GM21528 (cell line): ENCODE measurements at regions not wholly inside any gene's neighbourhood (a gene's known extent, or its start where the extent isn't known, plus 50 kb on each side); places are given as distances from the start of the nearest gene placed in this dataset.
"Not testable (repeated sequence)": the region's sequence is repeated elsewhere in the genome, so short reads cannot be mapped to it uniquely, and the experiment has no call there.

Source experiments
- ATAC-seq: cut with Tn5 transposase; IDR thresholded peaks from one replicate; pipeline ENCODE4 v1.9.1; 2021; ENCODE audit warnings: mild to moderate bottlenecking, moderate library complexity; ENCODE audit not compliant: unreplicated experiment, low FRiP score

DNA sequence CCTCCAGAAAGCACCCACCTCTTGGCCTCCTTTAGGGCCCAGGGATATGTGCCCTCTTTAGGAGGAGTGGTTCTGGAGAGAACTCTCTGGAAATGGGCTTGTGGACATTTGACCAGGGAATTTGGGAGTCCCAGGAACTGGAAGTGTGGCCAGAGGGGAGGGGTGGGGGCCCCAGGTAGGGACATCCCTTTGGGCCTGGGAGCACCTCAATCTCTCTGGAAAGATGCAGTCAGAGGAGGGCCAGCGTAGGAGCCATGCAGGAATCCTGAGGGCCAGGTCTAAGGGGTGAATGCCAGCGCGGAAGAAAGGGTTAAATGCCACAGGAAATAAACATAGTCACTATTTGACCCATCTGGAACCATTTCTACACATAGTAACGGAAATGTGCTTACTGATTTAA, 50.3 kb upstream of the ITGA11 start:
- no peak for ATAC-seq

DNA sequence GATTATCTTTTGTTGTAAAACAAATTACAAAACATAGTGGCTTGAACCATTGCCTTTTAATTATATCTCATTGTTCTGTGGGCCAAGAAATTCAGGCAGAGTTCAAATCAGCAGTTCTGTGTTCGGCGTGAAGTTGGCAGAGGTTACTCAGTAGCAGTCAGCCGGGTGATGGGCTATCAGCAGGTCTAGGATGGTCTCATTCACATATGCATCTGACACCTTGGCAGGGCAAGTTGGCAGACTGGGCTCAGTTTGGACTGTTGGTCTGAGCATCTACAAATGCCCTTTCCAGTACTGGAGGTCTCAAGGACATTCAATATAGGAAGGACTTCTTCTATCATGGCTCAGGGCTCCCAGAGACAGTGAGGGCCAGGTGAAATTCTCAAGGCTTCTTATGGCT, 51.2 kb upstream of the ITGA11 start:
- ATAC-seq = no peak

DNA sequence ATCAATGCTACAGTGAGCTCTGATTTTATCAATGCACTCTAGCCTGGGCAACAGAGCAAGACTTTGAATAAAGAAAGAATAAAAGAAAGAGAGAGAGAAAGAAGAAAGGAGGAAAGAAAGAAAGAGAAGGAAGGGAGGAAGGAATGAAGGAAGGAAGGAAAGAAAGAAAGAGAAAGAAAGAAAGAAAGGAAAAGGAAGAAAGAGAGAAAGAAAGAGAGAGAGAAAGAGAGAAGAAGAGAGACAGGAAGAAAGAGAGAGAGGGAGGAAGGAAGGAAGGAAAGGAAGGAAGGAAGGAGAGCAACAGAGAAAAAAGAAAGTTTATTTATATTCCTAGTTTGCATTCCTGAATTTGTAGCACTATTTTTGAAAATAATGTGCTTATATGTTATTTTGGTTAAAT, 52.3 kb upstream of the ITGA11 start:
- no peak for ATAC-seq

DNA sequence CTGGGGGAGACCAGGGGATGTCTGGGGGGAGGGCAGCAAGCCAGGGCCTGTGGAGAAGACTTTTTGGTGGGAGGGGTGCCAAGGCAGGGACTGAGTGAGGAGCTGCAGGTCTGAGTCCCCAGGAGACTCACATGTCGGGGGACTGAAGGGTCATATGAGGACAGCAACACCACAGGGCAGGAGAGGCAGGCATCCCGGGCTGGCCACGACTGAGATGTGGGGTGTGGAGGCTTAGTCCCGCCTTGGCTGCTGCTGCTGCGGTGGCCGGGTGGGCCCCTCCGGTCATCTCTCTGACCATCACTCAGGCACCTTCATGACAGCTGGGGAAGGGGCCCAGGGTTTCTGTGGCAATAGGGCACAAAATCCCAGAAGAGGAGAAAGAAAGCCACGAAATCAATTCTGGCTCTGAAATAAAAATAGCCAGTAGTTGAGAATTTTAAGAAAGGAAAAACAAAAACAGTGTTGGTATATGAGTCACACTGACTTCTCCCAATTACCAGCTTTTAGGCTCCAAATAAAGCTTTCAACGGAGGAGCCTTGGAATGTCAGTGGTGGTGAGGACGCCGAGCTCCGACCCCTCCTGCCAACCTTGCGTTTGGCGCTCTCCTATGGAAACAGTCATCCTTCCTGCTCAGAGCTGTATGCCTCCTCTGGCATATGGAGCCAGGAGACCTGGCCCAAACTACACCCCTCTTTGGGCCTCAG, 52.9 kb upstream of the ITGA11 start:
- ATAC-seq = no peak

DNA sequence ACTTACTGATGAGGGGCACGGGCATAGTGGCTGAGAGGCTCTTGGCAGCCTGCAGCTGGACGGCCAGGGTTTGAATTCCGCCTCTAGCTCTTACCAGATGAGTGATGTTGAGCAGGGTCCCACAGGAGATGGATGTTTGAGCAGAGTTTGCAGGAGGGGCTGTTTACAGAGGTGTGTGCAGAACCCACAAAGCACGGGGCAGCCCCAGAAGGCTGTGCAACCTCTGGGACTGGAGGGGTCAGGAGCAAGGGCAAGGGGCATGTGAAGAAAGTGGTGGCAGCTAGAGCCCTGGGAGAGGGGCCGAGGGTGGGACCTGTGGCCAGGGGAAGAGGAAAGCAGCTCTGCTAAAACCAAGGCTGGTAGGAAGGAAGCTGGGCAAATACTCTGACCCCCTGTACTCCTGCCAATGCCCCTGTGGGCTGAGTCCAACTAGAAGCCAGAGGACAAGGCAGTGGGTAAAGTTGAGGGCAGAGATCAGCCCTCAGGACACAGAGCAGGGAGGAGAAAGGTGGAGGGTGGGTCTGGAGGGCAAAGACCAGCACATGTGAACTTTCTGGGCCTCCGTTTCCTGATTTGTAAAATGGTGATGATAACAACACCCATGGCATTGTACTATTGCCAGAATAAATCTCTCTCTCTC, 53.9 kb upstream of the ITGA11 start:
- no peak for ATAC-seq

DNA sequence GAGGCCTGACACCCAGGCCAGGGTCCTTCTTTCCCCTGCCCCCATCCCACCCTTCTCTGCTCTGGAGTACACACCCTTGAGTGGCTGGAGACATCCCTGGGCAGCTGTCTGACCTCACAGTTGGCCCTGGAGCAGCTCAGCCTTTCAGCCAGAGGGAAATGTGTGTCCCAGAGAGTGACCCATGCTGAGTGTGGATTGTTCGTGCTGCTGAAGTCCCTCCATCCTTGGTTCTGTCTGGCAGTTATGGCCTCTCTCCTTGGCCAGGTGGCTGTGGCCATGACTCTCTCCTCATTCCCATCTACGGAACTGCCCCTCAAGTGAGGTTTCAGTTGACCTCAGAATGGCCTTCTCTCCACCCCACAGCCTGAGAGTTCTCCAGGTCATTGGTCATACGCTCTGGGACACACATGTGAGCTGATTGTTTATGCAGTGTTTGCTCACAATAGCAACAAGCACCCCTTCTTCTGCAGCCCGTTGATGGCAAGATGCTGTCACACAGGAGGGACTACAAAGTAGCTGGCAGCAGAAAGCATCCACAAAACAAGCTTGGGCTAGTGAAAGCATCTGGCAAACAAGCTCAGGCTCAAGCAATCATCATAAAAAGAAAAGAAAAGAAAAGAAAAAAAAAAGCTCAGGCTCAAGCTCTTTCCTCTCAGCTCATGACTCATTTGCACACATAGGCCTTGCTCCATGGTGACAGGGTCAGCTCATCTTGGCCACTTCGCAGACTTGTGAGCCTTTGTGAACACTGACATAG, 55.3 kb upstream of the ITGA11 start:
- no peak for ATAC-seq

DNA sequence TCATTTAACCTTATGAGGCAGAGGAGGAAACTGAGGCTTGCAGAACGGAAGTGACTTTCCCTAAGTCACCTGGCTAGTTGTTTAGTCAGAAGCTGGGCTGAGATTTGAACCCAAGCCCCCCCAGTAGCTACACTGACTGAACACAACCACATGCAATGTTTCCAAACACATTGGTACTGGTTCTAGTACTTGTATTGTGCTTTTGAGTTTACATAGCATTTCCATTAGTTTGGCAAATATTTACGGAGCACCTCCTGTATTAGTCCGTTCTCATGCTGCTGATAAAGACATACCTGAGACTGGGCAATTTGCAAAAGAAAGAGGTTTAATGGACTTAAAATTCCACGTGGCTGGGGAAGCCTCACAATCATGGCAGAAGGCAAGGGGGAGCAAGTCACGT, 56.3 kb upstream of the ITGA11 start:
- ATAC-seq = no peak

DNA sequence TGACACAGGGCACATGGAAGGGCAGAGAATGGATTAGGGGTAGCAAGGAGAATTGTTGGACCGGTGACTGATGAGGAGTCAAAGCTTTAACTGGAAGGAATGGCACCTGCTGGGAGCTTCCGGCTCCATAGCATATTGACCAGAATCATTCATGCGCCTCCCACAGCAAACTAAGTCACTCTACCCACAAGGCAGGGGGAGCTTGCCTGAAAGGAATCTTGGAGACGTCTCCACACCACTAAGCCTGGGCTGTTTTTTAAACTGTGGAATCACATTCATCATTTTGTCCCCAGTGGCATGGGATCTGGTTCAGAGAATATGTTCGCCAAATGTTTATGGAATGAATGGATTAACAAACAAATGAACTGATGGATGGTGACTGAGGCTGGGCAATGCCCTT, 57.0 kb upstream of the ITGA11 start:
- ATAC-seq = no peak

DNA sequence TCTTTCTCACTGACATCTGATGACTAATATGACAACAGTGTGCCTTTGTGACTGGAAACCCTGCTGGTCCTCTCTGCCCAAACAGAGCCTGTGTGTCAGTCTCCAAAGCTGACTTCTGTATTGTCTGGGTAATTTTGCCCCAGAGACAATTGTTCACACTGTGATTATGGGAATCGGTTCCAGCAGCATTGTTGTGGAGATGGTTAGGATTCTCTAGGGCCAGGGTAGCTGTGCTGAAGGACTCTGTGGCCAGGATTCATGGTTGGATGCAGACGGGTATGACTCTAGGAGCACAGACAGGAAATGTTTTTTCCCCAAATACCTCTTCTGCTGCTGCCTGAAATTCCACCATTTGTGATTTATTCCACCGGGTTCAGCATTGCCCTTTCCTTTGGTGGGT, 57.5 kb upstream of the ITGA11 start:
- ATAC-seq = no peak

DNA sequence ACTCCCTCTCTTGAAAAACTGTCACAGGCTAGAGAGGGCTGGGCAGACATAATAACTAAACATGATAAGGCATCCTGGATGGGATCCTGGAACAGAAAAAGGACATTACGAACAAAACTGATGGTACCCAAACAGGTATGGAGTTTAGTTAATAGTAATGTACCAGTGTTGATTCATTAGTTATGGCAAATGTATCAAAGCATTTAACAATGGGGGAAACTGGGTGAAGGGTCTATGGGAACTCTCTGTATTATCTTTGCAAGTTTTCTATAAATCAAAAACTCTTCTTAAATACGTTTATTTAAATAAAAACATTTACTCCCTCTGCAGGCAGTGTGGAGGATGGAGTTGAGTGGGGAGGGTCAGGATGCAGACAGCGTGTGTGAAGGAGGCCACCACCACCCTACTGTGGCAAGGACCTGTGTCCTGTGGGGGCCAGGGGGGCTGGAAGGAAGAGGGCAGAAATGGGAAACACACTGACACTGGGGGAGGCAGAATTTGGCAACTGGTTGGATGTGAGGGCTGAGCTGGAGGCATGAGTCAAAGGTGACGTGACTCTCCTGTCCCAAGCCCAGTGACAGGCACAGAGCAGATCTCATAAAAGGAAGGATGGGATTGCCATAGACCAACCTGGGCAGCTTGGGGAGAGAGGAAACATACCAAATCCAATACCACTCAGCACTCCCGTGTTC, 59.6 kb upstream of the ITGA11 start:
- ATAC-seq = no peak

DNA sequence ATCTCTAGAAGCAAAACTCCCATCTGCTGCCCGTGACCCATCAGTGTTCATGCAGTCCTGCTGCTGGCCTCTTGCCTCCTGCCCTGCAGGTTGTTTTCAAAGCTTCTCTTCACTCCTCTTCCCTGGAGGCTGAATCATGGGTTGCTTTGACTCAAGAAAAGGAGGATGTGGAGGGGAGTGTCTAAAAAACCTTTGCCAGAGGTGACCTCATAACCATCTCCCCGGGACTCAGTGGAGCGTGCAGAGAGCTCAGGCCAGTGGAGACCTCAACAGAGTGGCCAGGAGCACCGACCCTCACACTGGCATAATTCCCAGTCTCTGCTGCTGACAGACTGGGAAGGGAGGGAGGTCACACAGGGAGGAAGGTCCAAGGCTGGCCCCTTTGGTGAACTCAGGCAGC, 60.9 kb upstream of the ITGA11 start:
- ATAC-seq = no peak

DNA sequence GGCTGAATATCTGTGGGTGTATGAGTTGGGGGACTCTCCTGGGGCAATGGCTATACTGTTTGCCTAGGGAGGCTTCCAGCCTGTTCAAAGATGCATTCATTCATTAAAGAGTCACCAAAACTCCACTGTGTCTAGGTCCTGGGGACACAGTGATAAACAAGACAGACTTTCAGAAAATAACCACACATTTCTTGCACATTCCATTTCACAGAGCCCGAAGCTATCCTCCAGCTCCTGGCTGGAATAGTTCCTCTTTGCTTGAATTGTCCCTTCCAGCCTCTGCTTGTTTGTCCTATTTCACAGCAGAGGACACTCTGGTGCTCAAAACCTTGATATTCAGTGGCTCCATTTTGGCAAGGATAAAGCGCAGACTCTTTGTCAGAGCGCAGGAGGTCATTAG, 61.7 kb upstream of the ITGA11 start:
- ATAC-seq = no peak

DNA sequence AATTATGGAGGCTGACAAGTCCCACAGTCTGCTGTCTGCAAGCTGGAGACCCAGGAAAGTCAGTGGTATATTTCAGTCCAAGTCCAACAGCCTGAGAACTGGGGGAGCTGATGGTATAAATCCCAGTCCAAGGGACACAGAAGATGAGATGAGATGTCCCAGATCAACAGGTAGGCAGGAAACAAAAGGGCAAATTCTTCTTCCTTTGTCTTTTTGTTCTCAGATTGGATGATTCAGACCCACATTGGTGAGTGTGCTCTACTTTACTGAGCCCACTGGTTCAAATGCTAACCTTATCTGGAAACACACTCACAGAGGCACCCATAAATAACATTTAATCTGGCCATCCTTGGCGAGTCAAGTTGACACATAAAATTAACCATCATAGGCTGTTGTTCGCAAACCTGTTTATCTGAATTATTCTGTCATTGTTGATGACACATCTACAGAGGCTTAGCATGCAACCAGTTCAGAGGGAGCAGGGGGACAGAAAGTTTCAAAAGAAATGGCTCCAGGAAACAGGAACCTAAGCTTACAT, 62.7 kb upstream of the ITGA11 start:
- ATAC-seq = no peak

DNA sequence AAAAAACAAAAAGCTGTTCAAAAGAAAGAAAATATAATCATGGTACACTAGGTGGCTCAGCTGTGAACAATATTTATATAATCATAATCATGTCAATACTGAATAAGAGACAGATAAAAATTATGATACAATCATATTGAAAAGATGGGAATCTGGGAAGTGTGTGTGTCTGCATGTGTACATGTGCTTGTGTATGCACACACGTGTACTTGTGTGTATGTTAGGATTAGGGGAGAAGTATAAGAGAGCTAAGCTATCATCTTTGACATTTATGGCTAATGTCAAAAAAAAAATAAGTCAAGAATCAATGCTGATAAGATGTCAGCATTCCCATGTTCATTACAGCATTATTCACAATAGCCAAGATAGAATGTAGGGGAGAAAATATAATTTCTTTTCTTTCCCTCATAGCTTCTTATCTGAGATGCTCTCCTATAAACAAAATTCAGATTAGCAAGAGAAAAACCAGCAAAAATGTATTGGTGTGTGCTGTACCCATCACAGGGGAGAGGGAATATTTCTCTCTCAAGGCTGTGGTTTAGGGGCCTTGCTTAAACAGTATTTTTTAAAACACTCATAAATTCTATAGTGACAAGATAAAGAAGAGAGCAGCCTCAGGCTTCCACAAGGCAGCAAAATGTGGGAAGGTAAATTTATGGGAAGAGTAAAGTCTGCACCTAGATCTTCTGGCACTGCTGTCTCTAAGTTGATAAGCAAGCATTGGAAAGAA, 63.4 kb upstream of the ITGA11 start:
- ATAC-seq = no peak

DNA sequence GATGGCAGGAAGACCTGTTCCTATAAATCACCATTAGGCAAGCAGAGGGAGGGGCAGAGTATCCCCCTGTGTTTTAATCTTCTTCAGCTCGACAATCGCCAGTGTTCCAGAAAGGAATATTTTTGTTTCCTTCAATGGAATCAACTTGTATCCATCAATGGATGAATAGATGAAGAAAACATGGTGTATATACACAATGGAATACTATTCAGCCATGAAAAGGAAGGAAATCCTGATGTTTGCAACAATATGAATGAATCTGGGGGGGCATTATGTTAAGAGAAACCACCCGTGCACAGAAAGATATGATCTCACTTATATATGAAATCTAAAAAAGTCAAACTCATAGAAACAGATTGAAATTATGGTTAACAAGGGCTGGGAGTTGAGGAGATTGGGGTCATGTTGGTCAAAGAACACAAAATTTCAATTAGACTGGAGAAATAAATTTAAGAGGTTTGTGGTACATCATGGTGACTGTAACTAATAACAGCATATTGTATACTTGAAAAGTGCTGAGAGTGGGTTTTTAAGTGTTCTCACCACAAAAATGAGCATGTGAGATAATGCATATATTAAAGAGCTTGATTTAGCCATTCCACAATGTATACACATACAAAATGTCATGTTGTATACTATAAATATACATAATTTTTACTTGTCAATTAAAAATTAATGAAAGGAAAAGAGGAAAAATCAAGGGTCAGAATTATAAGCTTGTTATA, 64.2 kb upstream of the ITGA11 start:
- no peak for ATAC-seq

DNA sequence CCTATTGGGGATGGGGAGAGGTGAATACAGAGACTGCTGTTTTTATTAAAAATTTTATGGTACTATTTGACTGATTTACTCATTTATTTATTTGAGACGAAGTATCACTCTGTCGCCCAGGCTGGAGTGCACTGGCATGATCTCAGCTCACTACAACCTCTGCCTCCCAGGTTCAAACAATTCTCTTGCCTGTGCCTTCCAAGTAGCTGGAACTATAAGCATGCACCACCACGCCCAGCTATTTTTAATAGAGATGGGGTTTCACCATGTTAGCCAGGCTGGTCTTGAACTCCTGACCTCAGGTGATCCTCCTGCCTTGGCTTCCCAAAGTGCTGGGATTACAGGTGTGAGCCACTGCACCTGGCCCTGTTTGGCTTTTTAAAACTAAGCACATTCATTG, 64.8 kb upstream of the ITGA11 start:
- ATAC-seq = not testable (repeated sequence)

DNA sequence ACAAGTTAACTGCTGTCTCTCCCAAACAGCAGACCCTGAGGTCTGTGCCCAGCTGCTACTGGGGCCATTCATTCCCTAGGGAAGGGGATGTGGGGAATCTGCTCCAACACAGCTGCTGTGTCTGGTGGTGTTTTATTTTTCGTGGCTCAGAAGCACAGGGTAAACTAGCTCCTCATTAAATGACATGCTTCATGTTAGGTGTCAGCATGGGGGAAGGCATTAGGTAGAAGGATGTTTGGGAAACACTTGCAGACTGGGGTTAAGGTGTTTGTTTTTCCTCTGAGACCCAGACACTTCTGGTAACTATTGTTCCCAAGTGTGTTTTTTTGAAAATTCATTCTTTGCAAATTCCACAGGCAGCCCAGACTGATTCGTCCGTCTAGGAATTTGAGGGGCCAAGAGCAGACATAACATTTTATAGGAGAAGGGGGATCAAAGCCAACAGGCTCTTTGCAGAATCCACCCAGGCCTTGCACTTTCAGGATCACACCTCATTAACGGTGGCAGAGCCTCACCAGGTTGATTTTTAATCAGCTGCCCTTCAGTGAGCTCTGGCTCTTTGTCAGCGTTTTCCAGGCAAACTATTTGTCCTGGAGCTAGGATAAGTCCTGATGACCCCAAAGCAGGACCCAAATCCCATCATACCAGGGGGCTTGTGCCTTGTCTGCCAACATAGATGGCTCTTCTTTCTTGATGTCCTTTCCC, 65.4 kb upstream of the ITGA11 start:
- no peak for ATAC-seq

DNA sequence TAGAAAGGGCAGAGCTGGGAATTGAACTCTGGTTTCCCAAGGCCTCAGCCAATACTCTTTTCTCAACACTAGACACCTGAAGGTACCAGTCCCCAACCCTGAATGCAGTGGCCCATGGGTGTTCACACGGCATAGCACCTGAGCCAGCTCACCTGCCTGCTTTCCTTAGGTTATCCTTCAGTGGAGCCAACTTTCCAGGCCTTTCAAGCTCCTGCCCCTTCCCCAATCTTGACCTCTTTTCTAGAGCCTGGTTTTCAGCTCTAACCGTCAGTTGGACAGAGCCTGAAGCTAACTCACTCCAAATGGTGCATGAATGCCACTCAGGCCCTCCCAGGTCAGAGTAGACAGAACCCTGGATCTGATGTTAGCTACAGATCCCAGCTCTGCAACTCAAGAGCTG, 66.1 kb upstream of the ITGA11 start:
- no peak for ATAC-seq
